Breast epithelium (tissue), 3 donors: ENCODE measurements at regions not wholly inside any gene's neighbourhood (a gene's known extent, or its start where the extent isn't known, plus 50 kb on each side); places are given as distances from the start of the nearest gene placed in this dataset.

ENCODE experiments used
- CTCF ChIP-seq, 3 donors: fragments of 450-650 bp; IDR thresholded peaks; one replicate each; pipeline ENCODE4 v1.5.1; 2016 to 2017; ENCODE audit warnings: antibody characterized with exemption in 3 of 3, mild to moderate bottlenecking in 3 of 3, moderate library complexity in 3 of 3
- POLR2A ChIP-seq: fragments of 450-650 bp; IDR thresholded peaks from one replicate; pipeline ENCODE4 v1.6.1; 2016; ENCODE audit warnings: antibody characterized with exemption, mild to moderate bottlenecking, moderate library complexity
- POLR2AphosphoS5 ChIP-seq, 3 donors: sonication (generic); formaldehyde crosslinking; IDR thresholded peaks; one replicate each; pipeline ENCODE4 v1.6.1; 2017; ENCODE audit warnings: antibody characterized with exemption in 3 of 3

GRCh38 chr16:85254921-85255320 is 142.6 kb upstream of the CIBAR2 start:
- no peak for TF ChIP-seq CTCF (IDR thresholded peaks at IDR 0.05)
- no peak for TF ChIP-seq POLR2A
- TF ChIP-seq POLR2AphosphoS5 (IDR thresholded peaks at IDR 0.05) = no peak
